ENCODE measurements at regions not wholly inside any gene's neighbourhood (a gene's known extent, or its start where the extent isn't known, plus 50 kb on each side); places are given as distances from the start of the nearest gene placed in this dataset.

DNA sequence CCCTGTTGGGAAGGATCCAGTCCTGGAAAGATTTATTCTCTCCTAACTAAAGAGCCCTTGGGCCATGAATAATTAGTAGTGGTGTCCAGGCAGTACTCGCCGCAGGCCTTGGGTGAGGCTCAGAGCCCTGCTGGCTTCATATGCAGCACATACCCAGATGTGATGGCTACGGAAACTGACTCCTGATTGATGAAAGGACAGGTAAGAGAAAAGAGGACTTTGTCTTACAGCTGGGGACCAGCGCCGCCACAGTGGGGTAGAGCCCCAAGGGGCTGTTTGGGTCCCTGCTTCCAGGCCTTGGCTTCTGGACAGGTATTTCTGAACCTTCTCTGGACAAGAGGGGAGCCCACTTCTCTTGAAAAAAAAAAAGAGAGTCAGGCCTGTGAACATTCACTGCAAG, 1680.8 kb downstream of the EFNB2 start:
- no peak for DNase-seq (ENCODE audit: low read depth in 1 of 2, low spot score in 2 of 2)
- H2BK20ac ChIP-seq (ENCODE audit: low read length) = no peak overlapping the region
- H3K27ac ChIP-seq (ENCODE audit: low read depth, low read length) = no peak overlapping the region
- no peak overlapping the region for H4K8ac ChIP-seq (ENCODE audit: extremely low read depth, insufficient read depth, low read length)
- H2AFZ ChIP-seq (ENCODE audit: low read length) = no peak overlapping the region
- no peak overlapping the region for H2BK5ac ChIP-seq (ENCODE audit: low read depth, low read length)
- TF ChIP-seq TEAD4 (IDR thresholded peaks at IDR 0.05; ENCODE audit: low read depth, low read length) = no peak
- no peak for TF ChIP-seq JUN (IDR thresholded peaks at IDR 0.05; ENCODE audit: low read depth, low read length)
- no peak for TF ChIP-seq RFX5 (IDR thresholded peaks at IDR 0.05; ENCODE audit: borderline replicate concordance, low read depth, low read length)
- no peak for TF ChIP-seq TBP (IDR thresholded peaks at IDR 0.05; ENCODE audit: low read depth, low read length)
- TF ChIP-seq KDM1A (IDR thresholded peaks at IDR 0.05; ENCODE audit: borderline replicate concordance, low read length) = no peak
- no peak for TF ChIP-seq RAD21 (IDR thresholded peaks at IDR 0.05 in 1 of 2, conservative IDR thresholded peaks at IDR 0.05 in 1 of 2; ENCODE audit: low read depth in 2 of 2, low read length in 2 of 2)
- no peak for TF ChIP-seq KDM5A (IDR thresholded peaks at IDR 0.05; ENCODE audit: low read length)
- no peak for TF ChIP-seq KDM4A (IDR thresholded peaks at IDR 0.05; ENCODE audit: low read depth, low read length, severe bottlenecking)
- TF ChIP-seq, protein P1, sequence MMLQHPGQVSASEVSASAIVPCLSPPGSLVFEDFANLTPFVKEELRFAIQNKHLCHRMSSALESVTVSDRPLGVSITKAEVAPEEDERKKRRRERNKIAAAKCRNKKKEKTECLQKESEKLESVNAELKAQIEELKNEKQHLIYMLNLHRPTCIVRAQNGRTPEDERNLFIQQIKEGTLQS (IDR thresholded peaks at IDR 0.05; ENCODE audit: insufficient read depth, low read depth, low read length) = no peak
- TF ChIP-seq SP4 (IDR thresholded peaks at IDR 0.05; ENCODE audit: low read length) = no peak
- TF ChIP-seq EZH2 (IDR thresholded peaks at IDR 0.05; ENCODE audit: low read depth, low read length, severe bottlenecking) = no peak
- TF ChIP-seq NANOG (IDR thresholded peaks at IDR 0.05; ENCODE audit: insufficient read depth, low read depth, low read length, poor library complexity, severe bottlenecking) = no peak
- TF ChIP-seq SIX5 (IDR thresholded peaks at IDR 0.05; ENCODE audit: low read depth, low read length) = no peak
- no peak for TF ChIP-seq CBX8 (IDR thresholded peaks at IDR 0.05; ENCODE audit: borderline replicate concordance, low read depth, low read length)
- no peak for TF ChIP-seq POLR2A (IDR thresholded peaks at IDR 0.05; ENCODE audit: control extremely low read depth in 1 of 2, low read depth in 2 of 2, low read length in 2 of 2)
- no peak overlapping the region for H4K91ac ChIP-seq (replicated peaks; ENCODE audit: insufficient read length, low read length)
- H3K14ac ChIP-seq (ENCODE audit: insufficient read length) = no peak overlapping the region
- H3K4me2 ChIP-seq (ENCODE audit: insufficient read depth in 1 of 2, low read depth in 2 of 2, low read length in 2 of 2) = no peak overlapping the region
- no peaks in the 10 kb centered on the region for H4K20me1 ChIP-seq (replicated peaks in 1 of 2; ENCODE audit: control insufficient read depth in 1 of 2, insufficient read depth in 2 of 2, low read length in 2 of 2)
- no peak overlapping the region for H4K5ac ChIP-seq (ENCODE audit: insufficient read length, low read depth, low read length)
- no peak overlapping the region for H2BK12ac ChIP-seq (ENCODE audit: low read depth, low read length)
- H2AK5ac ChIP-seq (ENCODE audit: low read depth, low read length) = no peak overlapping the region
- no peaks in the 10 kb centered on the region for H3K27me3 ChIP-seq (replicated peaks in 1 of 4; ENCODE audit: control insufficient read depth in 3 of 4, extremely low read depth in 1 of 4, insufficient read depth in 3 of 4, low read length in 3 of 4)
- FAIRE-seq = no peak
- H2BK120ac ChIP-seq (replicated peaks; ENCODE audit: low read depth, low read length) = no peak overlapping the region
- H3K56ac ChIP-seq (replicated peaks; ENCODE audit: insufficient read length, low read depth, low read length) = no peak overlapping the region
- peaks cover 0 to 3% (median 0%) of the 10 kb centered on the region in 4 experiments; a peak in 1 of 7 replicates for H3K4me1 ChIP-seq (replicated peaks in 1 of 4; ENCODE audit: control insufficient read depth in 3 of 4, insufficient read depth in 4 of 4, low read length in 3 of 4)
- 94% methylated on average over 5 of the region's 5 CpGs; no CpG with 5 or more reads in 1 of the 2 experiments for WGBS, 2 experiments (ENCODE audit: extremely low coverage in 1 of 2, insufficient coverage in 1 of 2, insufficient read length in 1 of 2, insufficient replicate concordance in 2 of 2, low coverage in 1 of 2, low lambda C conversion rate in 2 of 2, missing lambda C conversion rate in 1 of 2)
- no peak overlapping the region for H3K4ac ChIP-seq (replicated peaks; ENCODE audit: insufficient read length, low read depth, low read length)
- no peaks in the 10 kb centered on the region for H3K23me2 ChIP-seq (ENCODE audit: low read depth, low read length)
- no peak overlapping the region for H3K23ac ChIP-seq (ENCODE audit: insufficient read length)
- no peaks in the 10 kb centered on the region for H3K36me3 ChIP-seq (ENCODE audit: control insufficient read depth in 2 of 4, insufficient read depth in 4 of 4, low read length in 3 of 4)
- POLR2A ChIA-PET (ENCODE audit: partially characterized antibody) = no interaction called here
- H3K18ac ChIP-seq (ENCODE audit: extremely low read depth, low read length) = no peak overlapping the region
- no peaks in the 10 kb centered on the region for H3K79me2 ChIP-seq (ENCODE audit: control insufficient read depth in 1 of 2, insufficient read depth in 2 of 2, low read length in 2 of 2)
- CTCF ChIA-PET (ENCODE audit: partially characterized antibody) = no interaction called here
- no peaks in the 10 kb centered on the region for H3K9me3 ChIP-seq (ENCODE audit: insufficient read depth in 2 of 2, low read depth in 1 of 2, low read length in 1 of 2)
- no peak overlapping the region for H3K9ac ChIP-seq (replicated peaks in 1 of 4; ENCODE audit: extremely low read depth in 1 of 4, low read depth in 3 of 4, low read length in 3 of 4)
- no peak overlapping the region for H3K4me3 ChIP-seq (ENCODE audit: extremely low read depth in 1 of 4, insufficient read depth in 2 of 4, low read depth in 3 of 4, low read length in 4 of 4)
- H2BK15ac ChIP-seq (ENCODE audit: low read length) = no peak overlapping the region
- H3K79me1 ChIP-seq (ENCODE audit: low read depth, low read length) = no peaks in the 10 kb centered on the region
